Lung (tissue), 11 donors: ENCODE measurements at regions not wholly inside any gene's neighbourhood (a gene's known extent, or its start where the extent isn't known, plus 50 kb on each side); places are given as distances from the start of the nearest gene placed in this dataset.

Experiments
- ATAC-seq: fragments of 200-7000 bp; cut with Tn5 transposase; one replicate; pipeline ENCODE4 v1.9.1; 2020; ENCODE audit warnings: moderate number of reproducible peaks; ENCODE audit not compliant: insufficient read depth, low FRiP score
- DNase-seq, 3 donors: peaks; one replicate each; pipeline ENCODE4 v3.0.0-alpha.2; 2013 to 2017
- H3K27ac ChIP-seq, 2 donors: one replicate each; pipeline ENCODE4 v1.5.1; 2013; ENCODE audit warnings: mild to moderate bottlenecking in 2 of 2, moderate library complexity in 2 of 2, control low read depth in 1 of 2, inconsistent platforms in 1 of 2, low read depth in 1 of 2, low read length in 1 of 2
- H3K27me3 ChIP-seq, 3 donors: one replicate each; pipeline ENCODE4 v1.5.1; 2013; ENCODE audit warnings: low read length in 2 of 3; ENCODE audit not compliant: control insufficient read depth in 3 of 3, insufficient read depth in 3 of 3
- H3K36me3 ChIP-seq, 4 donors: one replicate each; pipeline ENCODE4 v1.5.1; 2013; ENCODE audit warnings: low read length in 4 of 4, mild to moderate bottlenecking in 1 of 4, moderate library complexity in 1 of 4; ENCODE audit not compliant: control insufficient read depth in 4 of 4, insufficient read depth in 4 of 4
- H3K4me1 ChIP-seq, 5 donors: one replicate each; pipeline ENCODE4 v1.5.1; 2013; ENCODE audit warnings: low read length in 5 of 5, mild to moderate bottlenecking in 2 of 5, moderate library complexity in 1 of 5; ENCODE audit not compliant: control insufficient read depth in 5 of 5, insufficient read depth in 5 of 5
- H3K4me3 ChIP-seq: one replicate; pipeline ENCODE4 v1.5.1; 2013; ENCODE audit warnings: mild to moderate bottlenecking, control low read depth, moderate library complexity
- H3K9ac ChIP-seq, 2 donors: one replicate each; pipeline ENCODE4 v1.5.1; 2013; ENCODE audit warnings: low read length in 2 of 2, control low read depth in 1 of 2; ENCODE audit not compliant: insufficient read depth in 1 of 2
- H3K9me3 ChIP-seq, 4 donors: one replicate each; pipeline ENCODE4 v1.5.1; 2013; ENCODE audit warnings: low read length in 3 of 4, mild to moderate bottlenecking in 1 of 4, moderate library complexity in 1 of 4; ENCODE audit not compliant: control insufficient read depth in 4 of 4, insufficient read depth in 3 of 4
- CTCF ChIP-seq: IDR thresholded peaks from 2 replicates; pipeline ENCODE4 v1.5.1; 2012; ENCODE audit warnings: mild to moderate bottlenecking; ENCODE audit errors: control extremely low read depth, extremely low read depth
- WGBS, 2 donors: extraction: QIAGEN DNeasy Blood & Tissue Kit; methylation state at CpG; one replicate each; pipeline ENCODE4 v1.1.7; 2013; 5-methylcytosine and 5-hydroxymethylcytosine counted together
- donor health status: control.
- donor health status: control.
- donor health status: Bipolar disorder and iron deficiency.
- donor health status: healthy.
- donor health status: DM: yes; HTN: yes; CAD: no.

DNA sequence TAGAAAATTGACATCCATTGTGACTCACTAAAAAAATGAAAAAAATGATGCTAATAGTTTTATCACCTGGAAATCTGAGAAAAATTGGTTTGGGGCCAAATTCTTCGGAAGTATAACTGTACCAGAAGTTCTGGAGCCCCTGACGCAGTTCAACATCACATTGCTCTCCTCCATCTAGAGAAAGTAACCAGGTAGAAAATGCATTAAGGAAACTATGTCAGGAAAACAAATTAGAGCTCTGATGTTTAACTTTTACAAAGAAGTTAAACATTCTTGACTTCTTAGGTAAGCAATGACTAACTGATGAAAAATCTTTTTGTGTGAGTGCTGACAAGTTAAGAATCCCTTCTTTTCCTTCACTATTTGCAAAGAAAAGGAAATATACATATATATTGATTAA, 61.1 kb upstream of the TMEM196 start:
- DNase-seq: peak in 2 of 3 donors; percentile 1 to 12
- no peak for ATAC-seq
- no peaks in the 10 kb centered on the region for H3K9me3 ChIP-seq
- no peak for TF ChIP-seq CTCF
- no peak overlapping the region for H3K4me3 ChIP-seq
- no peak overlapping the region for H3K27ac ChIP-seq
- H3K9ac ChIP-seq: no peak overlapping the region
- H3K27me3 ChIP-seq: no peaks in the 10 kb centered on the region
- no peaks in the 10 kb centered on the region for H3K36me3 ChIP-seq
- no peaks in the 10 kb centered on the region for H3K4me1 ChIP-seq
- 63 to 74% methylated on average over 2 of the region's 2 CpGs for WGBS, 2 donors

GRCh38 chr7:19830604-19831003, 57.2 kb upstream of the TMEM196 start:
- Histone ChIP-seq H3K27ac (no peak overlapping the region), H3K4me1 (no peaks in the 10 kb centered on the region), H3K9me3 (no peaks in the 10 kb centered on the region), H3K36me3 (no peaks in the 10 kb centered on the region), H3K4me3 (no peak overlapping the region), H3K27me3 (no peaks in the 10 kb centered on the region), H3K9ac (no peak overlapping the region)
- 63 to 73% methylated on average over 2 of the region's 2 CpGs for WGBS, 2 donors
- ATAC-seq: no peak
- no peak for TF ChIP-seq CTCF
- DNase-seq: no peak
